ENCODE measurements at regions not wholly inside any gene's neighbourhood (a gene's known extent, or its start where the extent isn't known, plus 50 kb on each side); places are given as distances from the start of the nearest gene placed in this dataset.

DNA sequence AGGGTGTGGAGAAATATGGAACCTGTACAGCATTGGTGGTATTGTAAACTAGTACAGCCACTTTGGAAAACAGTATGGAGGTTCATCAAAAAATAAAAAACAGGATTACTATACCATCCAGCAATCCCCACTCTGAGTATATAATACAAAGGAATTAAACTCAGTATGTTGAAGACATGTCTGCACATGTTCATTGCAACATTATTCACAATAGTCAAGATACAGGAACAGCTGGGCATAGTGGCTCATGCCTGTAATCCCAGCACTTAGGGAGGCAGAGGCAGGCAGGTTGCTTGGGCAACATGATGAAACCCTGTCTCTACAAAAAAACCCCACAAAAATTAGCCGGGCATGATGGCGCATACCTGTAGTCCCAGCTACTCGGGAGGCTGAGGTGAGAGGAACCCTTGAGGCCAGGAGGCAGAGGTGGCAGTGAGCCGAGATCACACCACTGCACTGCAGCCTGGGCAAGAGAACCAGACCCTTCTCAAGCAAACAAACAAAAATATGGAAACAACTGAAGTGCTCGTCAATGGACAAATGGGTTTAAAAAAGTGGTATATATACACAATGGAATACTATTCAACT lies 63.6 kb downstream of the TMEM174 start (continued):
- no peak for TF ChIP-seq CREB5 (CRISPR knock-in tag; IDR thresholded peaks at IDR 0.05; ENCODE audit: low read depth)
- TF ChIP-seq RARB (CRISPR knock-in tag; IDR thresholded peaks at IDR 0.05): no peak

- TF ChIP-seq, protein P1, sequence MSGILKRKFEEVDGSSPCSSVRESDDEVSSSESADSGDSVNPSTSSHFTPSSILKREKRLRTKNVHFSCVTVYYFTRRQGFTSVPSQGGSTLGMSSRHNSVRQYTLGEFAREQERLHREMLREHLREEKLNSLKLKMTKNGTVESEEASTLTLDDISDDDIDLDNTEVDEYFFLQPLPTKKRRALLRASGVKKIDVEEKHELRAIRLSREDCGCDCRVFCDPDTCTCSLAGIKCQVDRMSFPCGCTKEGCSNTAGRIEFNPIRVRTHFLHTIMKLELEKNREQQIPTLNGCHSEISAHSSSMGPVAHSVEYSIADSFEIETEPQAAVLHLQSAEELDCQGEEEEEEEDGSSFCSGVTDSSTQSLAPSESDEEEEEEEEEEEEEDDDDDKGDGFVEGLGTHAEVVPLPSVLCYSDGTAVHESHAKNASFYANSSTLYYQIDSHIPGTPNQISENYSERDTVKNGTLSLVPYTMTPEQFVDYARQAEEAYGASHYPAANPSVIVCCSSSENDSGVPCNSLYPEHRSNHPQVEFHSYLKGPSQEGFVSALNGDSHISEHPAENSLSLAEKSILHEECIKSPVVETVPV (CRISPR knock-in tag; IDR thresholded peaks at IDR 0.05): no peak
- TF ChIP-seq CSDC2 (CRISPR knock-in tag; IDR thresholded peaks at IDR 0.05) (no peak), ZNF8 (CRISPR knock-in tag; IDR thresholded peaks at IDR 0.05) (no peak), ZFP3 (CRISPR knock-in tag; IDR thresholded peaks at IDR 0.05) (no peak), ZFP30 (CRISPR knock-in tag; IDR thresholded peaks at IDR 0.05) (no peak), CREB5 (CRISPR knock-in tag; IDR thresholded peaks at IDR 0.05; ENCODE audit: low read depth) (no peak), TOX (CRISPR knock-in tag; IDR thresholded peaks at IDR 0.05; ENCODE audit: borderline replicate concordance) (no peak), ZC3H10 (CRISPR knock-in tag; IDR thresholded peaks at IDR 0.05) (no peak)
- no peak for ATAC-seq
Observed at GRCh38 chr5:73234204-73234555, 61.2 kb downstream of the TMEM174 start.

DNA sequence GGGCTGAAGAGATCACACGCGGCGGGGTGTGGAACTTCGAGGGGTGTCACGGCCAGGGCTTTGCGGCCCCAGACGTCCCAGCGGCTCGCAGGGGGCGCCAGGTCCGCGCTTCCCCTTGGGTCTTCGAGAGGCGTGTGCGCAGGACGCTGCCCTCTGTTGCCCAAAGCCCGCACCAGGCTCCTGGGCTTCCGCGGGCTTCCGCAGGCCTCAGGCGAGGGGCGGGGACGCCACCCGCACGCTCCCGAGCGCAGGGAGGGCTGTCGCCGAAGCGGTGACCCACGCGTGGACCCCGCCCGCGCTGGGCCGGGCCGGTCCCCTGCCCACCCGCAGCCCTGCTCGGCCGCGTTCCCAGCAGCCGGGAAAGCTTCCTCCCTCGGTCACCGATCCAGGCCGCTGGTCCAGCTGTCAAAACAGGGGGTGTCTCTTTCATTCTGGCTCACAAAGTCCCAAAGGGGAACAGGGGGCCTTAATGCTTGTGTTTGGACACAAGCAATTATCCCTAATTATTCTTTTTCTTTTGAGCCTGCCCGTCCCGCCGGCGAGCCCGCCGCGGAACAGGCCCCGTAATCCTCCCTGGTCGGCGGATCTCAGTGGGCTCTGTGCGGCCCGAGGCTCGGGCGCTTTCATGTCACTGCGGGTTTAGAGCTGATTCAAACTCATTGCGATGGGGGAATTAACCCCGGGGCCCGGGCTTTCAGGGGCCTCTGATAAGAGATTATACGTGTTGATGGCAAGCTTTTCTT lies 60.6 kb downstream of the TMEM174 start:
- ATAC-seq: peak; percentile 58

GRCh38 chr5:73233053-73233460 lies 60.1 kb downstream of the TMEM174 start:
- TF ChIP-seq RARB (CRISPR knock-in tag; IDR thresholded peaks at IDR 0.05) (no peak), ISL1 (CRISPR knock-in tag; IDR thresholded peaks at IDR 0.05) (no peak), BACH2 (CRISPR knock-in tag; IDR thresholded peaks at IDR 0.05; ENCODE audit: borderline replicate concordance) (no peak), ZFP3 (CRISPR knock-in tag; IDR thresholded peaks at IDR 0.05) (no peak), ZNF8 (CRISPR knock-in tag; IDR thresholded peaks at IDR 0.05) (no peak), ZFP30 (CRISPR knock-in tag; IDR thresholded peaks at IDR 0.05) (no peak), CSDC2 (CRISPR knock-in tag; IDR thresholded peaks at IDR 0.05) (no peak), OSR1 (CRISPR knock-in tag; IDR thresholded peaks at IDR 0.05) (no peak), TCF4 (CRISPR knock-in tag; IDR thresholded peaks at IDR 0.05; ENCODE audit: borderline replicate concordance) (no peak)
- TF ChIP-seq, protein P2, sequence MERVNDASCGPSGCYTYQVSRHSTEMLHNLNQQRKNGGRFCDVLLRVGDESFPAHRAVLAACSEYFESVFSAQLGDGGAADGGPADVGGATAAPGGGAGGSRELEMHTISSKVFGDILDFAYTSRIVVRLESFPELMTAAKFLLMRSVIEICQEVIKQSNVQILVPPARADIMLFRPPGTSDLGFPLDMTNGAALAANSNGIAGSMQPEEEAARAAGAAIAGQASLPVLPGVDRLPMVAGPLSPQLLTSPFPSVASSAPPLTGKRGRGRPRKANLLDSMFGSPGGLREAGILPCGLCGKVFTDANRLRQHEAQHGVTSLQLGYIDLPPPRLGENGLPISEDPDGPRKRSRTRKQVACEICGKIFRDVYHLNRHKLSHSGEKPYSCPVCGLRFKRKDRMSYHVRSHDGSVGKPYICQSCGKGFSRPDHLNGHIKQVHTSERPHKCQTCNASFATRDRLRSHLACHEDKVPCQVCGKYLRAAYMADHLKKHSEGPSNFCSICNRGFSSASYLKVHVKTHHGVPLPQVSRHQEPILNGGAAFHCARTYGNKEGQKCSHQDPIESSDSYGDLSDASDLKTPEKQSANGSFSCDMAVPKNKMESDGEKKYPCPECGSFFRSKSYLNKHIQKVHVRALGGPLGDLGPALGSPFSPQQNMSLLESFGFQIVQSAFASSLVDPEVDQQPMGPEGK (CRISPR knock-in tag; IDR thresholded peaks at IDR 0.05; ENCODE audit: borderline replicate concordance): no peak
- ATAC-seq: no peak

More for the DNA sequence above, 60.6 kb downstream of the TMEM174 start:
- TF ChIP-seq TOX (CRISPR knock-in tag; IDR thresholded peaks at IDR 0.05; ENCODE audit: borderline replicate concordance) (no peak), SNAI2 (CRISPR knock-in tag; IDR thresholded peaks at IDR 0.05) (no peak), ARNTL (CRISPR knock-in tag; IDR thresholded peaks at IDR 0.05; ENCODE audit: borderline replicate concordance, low read depth) (no peak), TCF4 (CRISPR knock-in tag; IDR thresholded peaks at IDR 0.05; ENCODE audit: borderline replicate concordance) (no peak), ZNF70 (CRISPR knock-in tag; IDR thresholded peaks at IDR 0.05) (no peak)

- no peak for TF ChIP-seq SNAI2 (CRISPR knock-in tag; IDR thresholded peaks at IDR 0.05)
- TF ChIP-seq ISL1 (CRISPR knock-in tag; IDR thresholded peaks at IDR 0.05): no peak
- TF ChIP-seq CSDC2 (CRISPR knock-in tag; IDR thresholded peaks at IDR 0.05): no peak
- TF ChIP-seq ZNF8 (CRISPR knock-in tag; IDR thresholded peaks at IDR 0.05): no peak
- no peak for TF ChIP-seq ZNF565 (CRISPR knock-in tag; conservative IDR thresholded peaks at IDR 0.05; ENCODE audit: low read depth)
- no peak for TF ChIP-seq ZNF70 (CRISPR knock-in tag; IDR thresholded peaks at IDR 0.05)
- TF ChIP-seq RARB (CRISPR knock-in tag; IDR thresholded peaks at IDR 0.05): no peak
- TF ChIP-seq TOX (CRISPR knock-in tag; IDR thresholded peaks at IDR 0.05; ENCODE audit: borderline replicate concordance): no peak
- TF ChIP-seq GLIS3 (CRISPR knock-in tag; IDR thresholded peaks at IDR 0.05): no peak
- TF ChIP-seq, protein P1 (CRISPR knock-in tag; IDR thresholded peaks at IDR 0.05): no peak
- no peak for TF ChIP-seq TCF4 (CRISPR knock-in tag; IDR thresholded peaks at IDR 0.05; ENCODE audit: borderline replicate concordance)
- peak; percentile 4; the same call in 1 of the 3 replicates for ATAC-seq
Observed at GRCh38 chr5:73232266-73233041, 59.5 kb downstream of the TMEM174 start.
